ENCODE measurements at regions not wholly inside any gene's neighbourhood (a gene's known extent, or its start where the extent isn't known, plus 50 kb on each side); places are given as distances from the start of the nearest gene placed in this dataset.

- H3K27ac ChIP-seq (ENCODE audit: low read depth in 1 of 2, low read length in 2 of 2), result no peak overlapping the region
- no peak overlapping the region for H3K27ac Mint-ChIP-seq
- CTCF ChIA-PET, result no interaction called here
- no peaks in the 10 kb centered on the region for H3K4me1 ChIP-seq (ENCODE audit: insufficient read depth, low read length)
- no peak overlapping the region for H3K4me3 Mint-ChIP-seq
- H3K9me3 Mint-ChIP-seq, result no peaks in the 10 kb centered on the region
- DNase-seq, result no peak
- H3K9me3 ChIP-seq (ENCODE audit: control insufficient read depth in 1 of 2, insufficient read depth in 1 of 2, low read length in 2 of 2), result no peaks in the 10 kb centered on the region
- POLR2A ChIA-PET, result no interaction called here
- peaks cover 69% of the 10 kb centered on the region for H3K36me3 Mint-ChIP-seq (ENCODE audit: low read depth)
- no peak for ATAC-seq (ENCODE audit: poor library complexity)
- TF ChIP-seq CTCF (IDR thresholded peaks at IDR 0.05), result no peak
- intact Hi-C loops (cut with DNase I, micrococcal nuclease), result no loop called here
- no peaks in the 10 kb centered on the region for H3K27me3 Mint-ChIP-seq
- H3K4me1 Mint-ChIP-seq (ENCODE audit: low read depth), result no peaks in the 10 kb centered on the region
- H3K4me3 ChIP-seq (ENCODE audit: low read length), result no peak overlapping the region
- peaks cover 70% of the 10 kb centered on the region for H3K36me3 ChIP-seq (ENCODE audit: insufficient read depth, low read length)
- no peaks in the 10 kb centered on the region for H3K27me3 ChIP-seq (ENCODE audit: control insufficient read depth in 1 of 2, insufficient read depth in 2 of 2, low read length in 2 of 2)
These were observed 128.0 kb downstream of the RFLNA start for GRCh38 chr12:124422570-124423523.

GRCh38 chr12:124422142-124422569 lies 127.3 kb downstream of the RFLNA start:
- intact Hi-C loops (cut with DNase I, micrococcal nuclease), result no loop called here
- H3K4me1 ChIP-seq (ENCODE audit: insufficient read depth, low read length), result no peaks in the 10 kb centered on the region
- Mint-ChIP-seq H3K4me1 (ENCODE audit: low read depth) (no peaks in the 10 kb centered on the region), H3K36me3 (ENCODE audit: low read depth) (peaks cover 70% of the 10 kb centered on the region), H3K27ac (no peak overlapping the region), H3K9me3 (no peaks in the 10 kb centered on the region), H3K4me3 (no peak overlapping the region), H3K27me3 (no peaks in the 10 kb centered on the region)
- no peaks in the 10 kb centered on the region for H3K9me3 ChIP-seq (ENCODE audit: control insufficient read depth in 1 of 2, insufficient read depth in 1 of 2, low read length in 2 of 2)
- H3K36me3 ChIP-seq (ENCODE audit: insufficient read depth, low read length), result peaks cover 74% of the 10 kb centered on the region
- H3K27ac ChIP-seq (ENCODE audit: low read depth in 1 of 2, low read length in 2 of 2), result no peak overlapping the region
- DNase-seq (no peak), ATAC-seq (ENCODE audit: poor library complexity) (no peak)
- TF ChIP-seq CTCF (IDR thresholded peaks at IDR 0.05), result no peak
- CTCF ChIA-PET, result no interaction called here
- H3K4me3 ChIP-seq (ENCODE audit: low read length), result no peak overlapping the region
- no peaks in the 10 kb centered on the region for H3K27me3 ChIP-seq (ENCODE audit: control insufficient read depth in 1 of 2, insufficient read depth in 2 of 2, low read length in 2 of 2)
- POLR2A ChIA-PET, result no interaction called here

GRCh38 chr12:124420996-124421674 lies 126.2 kb downstream of the RFLNA start:
- H3K27ac ChIP-seq (ENCODE audit: low read depth in 1 of 2, low read length in 2 of 2), result no peak overlapping the region
- POLR2A ChIA-PET, result no interaction called here
- H3K4me3 ChIP-seq (ENCODE audit: low read length), result no peak overlapping the region
- H3K27ac Mint-ChIP-seq, result no peak overlapping the region
- CTCF ChIA-PET, result interaction anchor here (1.1 kb wide), 1 partner anchor 45 kb away, joined by 3 read pairs; no protein-coding TSS in a partner anchor
- intact Hi-C loops (cut with DNase I, micrococcal nuclease), result no loop called here
- H3K36me3 ChIP-seq (ENCODE audit: insufficient read depth, low read length), result peaks cover 66% of the 10 kb centered on the region
- H3K9me3 ChIP-seq (ENCODE audit: control insufficient read depth in 1 of 2, insufficient read depth in 1 of 2, low read length in 2 of 2), result no peaks in the 10 kb centered on the region
- DNase-seq (no peak), ATAC-seq (ENCODE audit: poor library complexity) (no peak)
- H3K36me3 Mint-ChIP-seq (ENCODE audit: low read depth), result peaks cover 68% of the 10 kb centered on the region
- TF ChIP-seq CTCF (IDR thresholded peaks at IDR 0.05), result no peak
- no peaks in the 10 kb centered on the region for H3K9me3 Mint-ChIP-seq
- no peaks in the 10 kb centered on the region for H3K27me3 ChIP-seq (ENCODE audit: control insufficient read depth in 1 of 2, insufficient read depth in 2 of 2, low read length in 2 of 2)
- H3K27me3 Mint-ChIP-seq, result no peaks in the 10 kb centered on the region
- no peak overlapping the region for H3K4me3 Mint-ChIP-seq
- H3K4me1 ChIP-seq (ENCODE audit: insufficient read depth, low read length), result no peaks in the 10 kb centered on the region
- no peaks in the 10 kb centered on the region for H3K4me1 Mint-ChIP-seq (ENCODE audit: low read depth)

Data from CD4-positive, alpha-beta T cell (primary cell).